GM12878 (cell line): ENCODE measurements at regions not wholly inside any gene's neighbourhood (a gene's known extent, or its start where the extent isn't known, plus 50 kb on each side); places are given as distances from the start of the nearest gene placed in this dataset.

Experiments used
- EZH2 ChIP-seq: IDR thresholded peaks from 2 replicates; pipeline ENCODE4 v1.6.1; 2012; ENCODE audit warnings: low read depth, mild to moderate bottlenecking, control low read depth, inconsistent platforms, low read length, borderline replicate concordance; ENCODE audit not compliant: control insufficient read depth
- KDM1A ChIP-seq: fragments of 200-600 bp; sonication (generic); IDR thresholded peaks from 2 replicates; pipeline ENCODE4 v1.6.1; 2016; ENCODE audit warnings: borderline replicate concordance
- NR2C2 ChIP-seq: IDR thresholded peaks from 2 replicates; pipeline ENCODE4 v1.6.1; 2011; ENCODE audit warnings: borderline replicate concordance, low read depth; ENCODE audit not compliant: control insufficient read depth, insufficient read length
- POLR2A ChIP-seq: IDR thresholded peaks from 2 replicates; pipeline ENCODE4 v1.6.1; 2011; ENCODE audit warnings: low read depth, mild to moderate bottlenecking, low read length
- POLR2AphosphoS5 ChIP-seq: IDR thresholded peaks from 2 replicates; pipeline ENCODE4 v1.6.1; 2011; ENCODE audit warnings: mild to moderate bottlenecking, low read length, inconsistent platforms
- RAD21 ChIP-seq: IDR thresholded peaks from 2 replicates; pipeline ENCODE4 v1.6.1; 2011; ENCODE audit warnings: mild to moderate bottlenecking, low read depth, low read length, moderate library complexity; ENCODE audit not compliant: insufficient read depth
- RFX5 ChIP-seq: IDR thresholded peaks from 2 replicates; pipeline ENCODE4 v1.6.1; 2011; ENCODE audit warnings: low read depth, low read length, improper control_type of control experiment
- TAF1 ChIP-seq: IDR thresholded peaks from 2 replicates; pipeline ENCODE4 v1.6.1; 2011; ENCODE audit warnings: mild to moderate bottlenecking, low read depth, low read length, borderline replicate concordance
- TF ChIP-seq, protein P1 (sequence below): fragments of 450-650 bp; IDR thresholded peaks from 2 replicates; pipeline ENCODE4 v1.6.1; 2017; ENCODE audit warnings: mild to moderate bottlenecking
- TF ChIP-seq, protein P2 (sequence below), 3 experiments: IDR thresholded peaks in 2 of 3; conservative IDR thresholded peaks in 1 of 3; 2 replicates each; pipeline ENCODE4 v1.5.1; 2011; ENCODE audit warnings: low read depth in 3 of 3, low read length in 3 of 3, mild to moderate bottlenecking in 3 of 3, control low read depth in 2 of 3, moderate library complexity in 2 of 3, inconsistent platforms in 1 of 3, mixed read lengths in 1 of 3; ENCODE audit not compliant: control insufficient read depth in 2 of 3, insufficient read depth in 1 of 3; ENCODE audit errors: extremely low read depth in 1 of 3

DNA sequence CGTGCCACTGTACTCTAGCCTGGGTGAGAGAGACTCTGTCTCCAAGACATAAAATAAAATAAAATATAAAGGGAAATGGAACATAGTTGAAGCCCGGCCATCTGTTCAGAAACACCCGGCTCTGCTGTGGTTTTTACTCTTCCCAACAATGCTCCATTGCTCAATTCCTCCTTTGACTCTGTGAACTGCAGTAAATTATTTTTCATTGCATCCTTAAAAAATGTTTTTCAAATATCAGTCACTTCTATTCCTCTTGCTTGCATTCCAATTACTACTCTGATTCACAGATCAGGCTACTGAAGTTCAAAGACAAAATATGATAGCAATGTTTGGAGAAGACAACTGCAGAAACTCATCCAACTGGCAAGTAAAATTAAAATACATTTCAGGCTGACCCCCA lies 983.0 kb downstream of the SORCS1 start:
- TF ChIP-seq, protein P1, sequence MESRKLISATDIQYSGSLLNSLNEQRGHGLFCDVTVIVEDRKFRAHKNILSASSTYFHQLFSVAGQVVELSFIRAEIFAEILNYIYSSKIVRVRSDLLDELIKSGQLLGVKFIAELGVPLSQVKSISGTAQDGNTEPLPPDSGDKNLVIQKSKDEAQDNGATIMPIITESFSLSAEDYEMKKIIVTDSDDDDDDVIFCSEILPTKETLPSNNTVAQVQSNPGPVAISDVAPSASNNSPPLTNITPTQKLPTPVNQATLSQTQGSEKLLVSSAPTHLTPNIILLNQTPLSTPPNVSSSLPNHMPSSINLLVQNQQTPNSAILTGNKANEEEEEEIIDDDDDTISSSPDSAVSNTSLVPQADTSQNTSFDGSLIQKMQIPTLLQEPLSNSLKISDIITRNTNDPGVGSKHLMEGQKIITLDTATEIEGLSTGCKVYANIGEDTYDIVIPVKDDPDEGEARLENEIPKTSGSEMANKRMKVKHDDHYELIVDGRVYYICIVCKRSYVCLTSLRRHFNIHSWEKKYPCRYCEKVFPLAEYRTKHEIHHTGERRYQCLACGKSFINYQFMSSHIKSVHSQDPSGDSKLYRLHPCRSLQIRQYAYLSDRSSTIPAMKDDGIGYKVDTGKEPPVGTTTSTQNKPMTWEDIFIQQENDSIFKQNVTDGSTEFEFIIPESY = no peak
- TF ChIP-seq POLR2AphosphoS5 (no peak), POLR2A (no peak), RAD21 (no peak), RFX5 (no peak), NR2C2 (no peak), EZH2 (no peak), KDM1A (no peak), TAF1 (no peak)
- TF ChIP-seq, protein P2, sequence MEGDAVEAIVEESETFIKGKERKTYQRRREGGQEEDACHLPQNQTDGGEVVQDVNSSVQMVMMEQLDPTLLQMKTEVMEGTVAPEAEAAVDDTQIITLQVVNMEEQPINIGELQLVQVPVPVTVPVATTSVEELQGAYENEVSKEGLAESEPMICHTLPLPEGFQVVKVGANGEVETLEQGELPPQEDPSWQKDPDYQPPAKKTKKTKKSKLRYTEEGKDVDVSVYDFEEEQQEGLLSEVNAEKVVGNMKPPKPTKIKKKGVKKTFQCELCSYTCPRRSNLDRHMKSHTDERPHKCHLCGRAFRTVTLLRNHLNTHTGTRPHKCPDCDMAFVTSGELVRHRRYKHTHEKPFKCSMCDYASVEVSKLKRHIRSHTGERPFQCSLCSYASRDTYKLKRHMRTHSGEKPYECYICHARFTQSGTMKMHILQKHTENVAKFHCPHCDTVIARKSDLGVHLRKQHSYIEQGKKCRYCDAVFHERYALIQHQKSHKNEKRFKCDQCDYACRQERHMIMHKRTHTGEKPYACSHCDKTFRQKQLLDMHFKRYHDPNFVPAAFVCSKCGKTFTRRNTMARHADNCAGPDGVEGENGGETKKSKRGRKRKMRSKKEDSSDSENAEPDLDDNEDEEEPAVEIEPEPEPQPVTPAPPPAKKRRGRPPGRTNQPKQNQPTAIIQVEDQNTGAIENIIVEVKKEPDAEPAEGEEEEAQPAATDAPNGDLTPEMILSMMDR (IDR thresholded peaks at IDR 0.05 in 2 of 3, conservative IDR thresholded peaks at IDR 0.05 in 1 of 3; ENCODE audit: control insufficient read depth in 2 of 3, extremely low read depth in 1 of 3, insufficient read depth in 1 of 3, low read depth in 3 of 3, low read length in 3 of 3) = no peak
